AG10803 (cell line): ENCODE measurements at regions not wholly inside any gene's neighbourhood (a gene's known extent, or its start where the extent isn't known, plus 50 kb on each side); places are given as distances from the start of the nearest gene placed in this dataset.
"Not testable (repeated sequence)": the region's sequence is repeated elsewhere in the genome, so short reads cannot be mapped to it uniquely, and the experiment has no call there.

Experiments used
- DNase-seq: peaks from one replicate; pipeline ENCODE4 v3.0.0; 2010; ENCODE audit warnings: low read depth
- H3K4me3 ChIP-seq: 2 replicates; pipeline ENCODE4 v1.5.1; 2011; ENCODE audit warnings: mild to moderate bottlenecking, low read length, control low read depth
- CTCF ChIP-seq: conservative IDR thresholded peaks from 2 replicates; pipeline ENCODE4 v1.5.1; 2011; ENCODE audit warnings: mild to moderate bottlenecking, low read length, control low read depth, inconsistent platforms

- H3K4me3 ChIP-seq: no peak overlapping the region
- TF ChIP-seq CTCF: no peak
- DNase-seq: no peak
Measured at GRCh38 chr1:29920316-29920715, 684.0 kb downstream of the PTPRU start.

GRCh38 chr1:29919041-29919440, 682.7 kb downstream of the PTPRU start:
- not testable (repeated sequence) for H3K4me3 ChIP-seq, DNase-seq

GRCh38 chr1:29916656-29917369, 680.5 kb downstream of the PTPRU start:
- no peak for DNase-seq
- TF ChIP-seq CTCF: no peak
- no peak overlapping the region for H3K4me3 ChIP-seq

GRCh38 chr1:29914936-29915335, 678.6 kb downstream of the PTPRU start:
- no peak overlapping the region for H3K4me3 ChIP-seq
- no peak for TF ChIP-seq CTCF

GRCh38 chr1:29912425-29912824, 676.1 kb downstream of the PTPRU start:
- H3K4me3 ChIP-seq: no peak overlapping the region
- TF ChIP-seq CTCF: peak; percentile 54
- peak; percentile 34 for DNase-seq

More at GRCh38 chr1:29914936-29915335, 678.6 kb downstream of the PTPRU start:
- DNase-seq: no peak

- no peak overlapping the region for H3K4me3 ChIP-seq
- no peak for TF ChIP-seq CTCF
Measured at GRCh38 chr1:29909962-29910361, 673.6 kb downstream of the PTPRU start.

GRCh38 chr1:29907596-29907995, 671.3 kb downstream of the PTPRU start:
- no peak overlapping the region for H3K4me3 ChIP-seq
- TF ChIP-seq CTCF: no peak

More at GRCh38 chr1:29909962-29910361, 673.6 kb downstream of the PTPRU start:
- no peak for DNase-seq

More at GRCh38 chr1:29907596-29907995, 671.3 kb downstream of the PTPRU start:
- no peak for DNase-seq
